ENCODE measurements at regions not wholly inside any gene's neighbourhood (a gene's known extent, or its start where the extent isn't known, plus 50 kb on each side); places are given as distances from the start of the nearest gene placed in this dataset.

DNA sequence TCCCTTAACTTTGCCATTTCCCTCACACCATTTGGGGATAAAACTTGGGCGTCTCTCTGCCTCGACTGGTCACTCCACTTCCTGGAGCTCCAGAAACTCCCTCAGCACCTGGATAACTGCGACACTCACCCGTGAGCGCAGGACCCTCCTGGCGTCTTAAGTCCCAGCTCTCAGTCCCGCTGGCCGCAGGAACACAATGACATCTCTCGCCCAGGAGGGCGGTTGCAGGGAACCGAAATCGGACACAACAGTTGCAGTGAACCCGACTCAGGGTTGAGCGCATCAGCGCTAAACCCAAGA is 370.9 kb upstream of the SMIM31 start (continued):
- TF ChIP-seq GABPA (IDR thresholded peaks at IDR 0.05 in 1 of 2, conservative IDR thresholded peaks at IDR 0.05 in 1 of 2), result no peak
- no peak for TF ChIP-seq NR2F2 (IDR thresholded peaks at IDR 0.05)

DNA sequence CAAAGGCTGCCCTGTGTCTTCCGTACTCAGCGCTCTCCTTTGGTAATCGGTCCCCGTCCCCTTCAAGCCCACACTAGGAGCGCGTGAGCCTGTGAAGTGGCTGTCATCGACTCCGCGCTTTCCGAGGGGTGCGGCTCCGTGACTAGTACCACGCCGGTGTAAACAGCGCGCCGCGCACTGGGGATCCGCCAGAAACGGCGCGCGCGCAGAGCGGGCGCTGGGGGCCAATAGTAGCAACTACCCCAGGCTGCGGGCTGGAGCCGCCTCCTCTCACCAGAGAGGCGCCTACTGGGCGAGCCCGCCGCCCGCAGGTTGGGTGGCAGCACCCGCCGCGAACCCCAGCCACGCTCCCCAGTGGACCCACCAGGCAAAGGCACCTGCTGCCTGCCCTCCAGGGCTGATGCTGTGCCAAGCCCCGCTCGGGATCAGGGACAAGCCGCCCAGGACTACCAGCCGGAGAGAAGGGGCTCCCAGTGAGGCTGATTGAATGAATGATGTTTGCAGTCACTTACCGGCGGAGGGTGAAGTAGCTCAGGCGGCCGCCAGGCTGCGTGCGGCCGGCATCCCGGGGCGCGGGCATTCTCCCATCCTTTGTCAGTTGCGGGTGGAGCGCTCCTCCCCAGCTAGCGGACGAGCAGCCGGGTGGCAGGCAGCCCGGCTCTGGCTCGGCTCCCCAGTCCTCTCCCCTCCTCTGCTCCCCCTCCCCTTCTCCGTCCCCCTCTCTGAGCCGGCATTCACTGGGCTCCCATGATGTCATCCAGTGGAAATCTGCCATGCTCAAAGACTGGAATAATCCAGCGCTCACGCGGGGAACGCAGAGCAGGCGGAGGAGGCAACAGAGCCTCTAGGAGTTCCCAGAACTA is 370.3 kb upstream of the SMIM31 start:
- no peak overlapping the region for H3K4me3 ChIP-seq (ENCODE audit: low read depth in 1 of 3, low read length in 3 of 3)
- no peak overlapping the region for H3K9ac ChIP-seq (ENCODE audit: low read depth in 1 of 2, low read length in 2 of 2)
- H3K27ac ChIP-seq (ENCODE audit: low read depth in 1 of 2, low read length in 2 of 2), result no peak overlapping the region
- H3K36me3 ChIP-seq (ENCODE audit: control insufficient read depth in 4 of 4, insufficient read depth in 3 of 4, low read depth in 1 of 4, low read length in 3 of 4), result no peaks in the 10 kb centered on the region
- DNase-seq (ENCODE audit: low spot score), result no peak
- 5% methylated on average over 65 of the region's 65 CpGs for WGBS
- peaks cover 0 to 7% (median 3%) of the 10 kb centered on the region in 4 donors for H3K4me1 ChIP-seq (ENCODE audit: control insufficient read depth in 4 of 4, insufficient read depth in 4 of 4, low read length in 3 of 4)
- TF ChIP-seq YY1 (IDR thresholded peaks at IDR 0.05), result no peak
- TF ChIP-seq, protein P1, sequence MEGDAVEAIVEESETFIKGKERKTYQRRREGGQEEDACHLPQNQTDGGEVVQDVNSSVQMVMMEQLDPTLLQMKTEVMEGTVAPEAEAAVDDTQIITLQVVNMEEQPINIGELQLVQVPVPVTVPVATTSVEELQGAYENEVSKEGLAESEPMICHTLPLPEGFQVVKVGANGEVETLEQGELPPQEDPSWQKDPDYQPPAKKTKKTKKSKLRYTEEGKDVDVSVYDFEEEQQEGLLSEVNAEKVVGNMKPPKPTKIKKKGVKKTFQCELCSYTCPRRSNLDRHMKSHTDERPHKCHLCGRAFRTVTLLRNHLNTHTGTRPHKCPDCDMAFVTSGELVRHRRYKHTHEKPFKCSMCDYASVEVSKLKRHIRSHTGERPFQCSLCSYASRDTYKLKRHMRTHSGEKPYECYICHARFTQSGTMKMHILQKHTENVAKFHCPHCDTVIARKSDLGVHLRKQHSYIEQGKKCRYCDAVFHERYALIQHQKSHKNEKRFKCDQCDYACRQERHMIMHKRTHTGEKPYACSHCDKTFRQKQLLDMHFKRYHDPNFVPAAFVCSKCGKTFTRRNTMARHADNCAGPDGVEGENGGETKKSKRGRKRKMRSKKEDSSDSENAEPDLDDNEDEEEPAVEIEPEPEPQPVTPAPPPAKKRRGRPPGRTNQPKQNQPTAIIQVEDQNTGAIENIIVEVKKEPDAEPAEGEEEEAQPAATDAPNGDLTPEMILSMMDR (IDR thresholded peaks at IDR 0.05; ENCODE audit: low read depth, low read length, missing input control), result no peak
- no peak for TF ChIP-seq FOXA1 (IDR thresholded peaks at IDR 0.05)
- no peak for TF ChIP-seq GABPA (IDR thresholded peaks at IDR 0.05 in 1 of 2, conservative IDR thresholded peaks at IDR 0.05 in 1 of 2)
- TF ChIP-seq TAF1 (conservative IDR thresholded peaks at IDR 0.05), result no peak
- TF ChIP-seq HNF4G (IDR thresholded peaks at IDR 0.05), result no peak
- TF ChIP-seq HNF4A (conservative IDR thresholded peaks at IDR 0.05), result no peak
- TF ChIP-seq JUND (IDR thresholded peaks at IDR 0.05), result no peak
- TF ChIP-seq, protein P2, sequence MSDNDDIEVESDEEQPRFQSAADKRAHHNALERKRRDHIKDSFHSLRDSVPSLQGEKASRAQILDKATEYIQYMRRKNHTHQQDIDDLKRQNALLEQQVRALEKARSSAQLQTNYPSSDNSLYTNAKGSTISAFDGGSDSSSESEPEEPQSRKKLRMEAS (IDR thresholded peaks at IDR 0.05), result no peak
- TF ChIP-seq SP1 (IDR thresholded peaks at IDR 0.05), result no peak
- TF ChIP-seq, protein P3, sequence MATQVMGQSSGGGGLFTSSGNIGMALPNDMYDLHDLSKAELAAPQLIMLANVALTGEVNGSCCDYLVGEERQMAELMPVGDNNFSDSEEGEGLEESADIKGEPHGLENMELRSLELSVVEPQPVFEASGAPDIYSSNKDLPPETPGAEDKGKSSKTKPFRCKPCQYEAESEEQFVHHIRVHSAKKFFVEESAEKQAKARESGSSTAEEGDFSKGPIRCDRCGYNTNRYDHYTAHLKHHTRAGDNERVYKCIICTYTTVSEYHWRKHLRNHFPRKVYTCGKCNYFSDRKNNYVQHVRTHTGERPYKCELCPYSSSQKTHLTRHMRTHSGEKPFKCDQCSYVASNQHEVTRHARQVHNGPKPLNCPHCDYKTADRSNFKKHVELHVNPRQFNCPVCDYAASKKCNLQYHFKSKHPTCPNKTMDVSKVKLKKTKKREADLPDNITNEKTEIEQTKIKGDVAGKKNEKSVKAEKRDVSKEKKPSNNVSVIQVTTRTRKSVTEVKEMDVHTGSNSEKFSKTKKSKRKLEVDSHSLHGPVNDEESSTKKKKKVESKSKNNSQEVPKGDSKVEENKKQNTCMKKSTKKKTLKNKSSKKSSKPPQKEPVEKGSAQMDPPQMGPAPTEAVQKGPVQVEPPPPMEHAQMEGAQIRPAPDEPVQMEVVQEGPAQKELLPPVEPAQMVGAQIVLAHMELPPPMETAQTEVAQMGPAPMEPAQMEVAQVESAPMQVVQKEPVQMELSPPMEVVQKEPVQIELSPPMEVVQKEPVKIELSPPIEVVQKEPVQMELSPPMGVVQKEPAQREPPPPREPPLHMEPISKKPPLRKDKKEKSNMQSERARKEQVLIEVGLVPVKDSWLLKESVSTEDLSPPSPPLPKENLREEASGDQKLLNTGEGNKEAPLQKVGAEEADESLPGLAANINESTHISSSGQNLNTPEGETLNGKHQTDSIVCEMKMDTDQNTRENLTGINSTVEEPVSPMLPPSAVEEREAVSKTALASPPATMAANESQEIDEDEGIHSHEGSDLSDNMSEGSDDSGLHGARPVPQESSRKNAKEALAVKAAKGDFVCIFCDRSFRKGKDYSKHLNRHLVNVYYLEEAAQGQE (IDR thresholded peaks at IDR 0.05), result no peak
- no peak for TF ChIP-seq FOXA2 (IDR thresholded peaks at IDR 0.05)
- TF ChIP-seq RXRA (IDR thresholded peaks at IDR 0.05), result no peak
- TF ChIP-seq NR2F2 (IDR thresholded peaks at IDR 0.05), result no peak
- TF ChIP-seq, protein P4, sequence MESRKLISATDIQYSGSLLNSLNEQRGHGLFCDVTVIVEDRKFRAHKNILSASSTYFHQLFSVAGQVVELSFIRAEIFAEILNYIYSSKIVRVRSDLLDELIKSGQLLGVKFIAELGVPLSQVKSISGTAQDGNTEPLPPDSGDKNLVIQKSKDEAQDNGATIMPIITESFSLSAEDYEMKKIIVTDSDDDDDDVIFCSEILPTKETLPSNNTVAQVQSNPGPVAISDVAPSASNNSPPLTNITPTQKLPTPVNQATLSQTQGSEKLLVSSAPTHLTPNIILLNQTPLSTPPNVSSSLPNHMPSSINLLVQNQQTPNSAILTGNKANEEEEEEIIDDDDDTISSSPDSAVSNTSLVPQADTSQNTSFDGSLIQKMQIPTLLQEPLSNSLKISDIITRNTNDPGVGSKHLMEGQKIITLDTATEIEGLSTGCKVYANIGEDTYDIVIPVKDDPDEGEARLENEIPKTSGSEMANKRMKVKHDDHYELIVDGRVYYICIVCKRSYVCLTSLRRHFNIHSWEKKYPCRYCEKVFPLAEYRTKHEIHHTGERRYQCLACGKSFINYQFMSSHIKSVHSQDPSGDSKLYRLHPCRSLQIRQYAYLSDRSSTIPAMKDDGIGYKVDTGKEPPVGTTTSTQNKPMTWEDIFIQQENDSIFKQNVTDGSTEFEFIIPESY (IDR thresholded peaks at IDR 0.05), result no peak
- TF ChIP-seq RAD21 (IDR thresholded peaks at IDR 0.05), result no peak
- TF ChIP-seq, protein P5, sequence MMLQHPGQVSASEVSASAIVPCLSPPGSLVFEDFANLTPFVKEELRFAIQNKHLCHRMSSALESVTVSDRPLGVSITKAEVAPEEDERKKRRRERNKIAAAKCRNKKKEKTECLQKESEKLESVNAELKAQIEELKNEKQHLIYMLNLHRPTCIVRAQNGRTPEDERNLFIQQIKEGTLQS (IDR thresholded peaks at IDR 0.05), result no peak
- no peak for TF ChIP-seq EGR1 (IDR thresholded peaks at IDR 0.05; ENCODE audit: low read depth in 2 of 2)
- no peaks in the 10 kb centered on the region for H3K9me3 ChIP-seq (ENCODE audit: control insufficient read depth in 4 of 4, low read length in 3 of 4)
- H3K27me3 ChIP-seq (ENCODE audit: control insufficient read depth in 4 of 4, insufficient read depth in 4 of 4, low read length in 3 of 4), result peaks cover 0 to 10% (median 0%) of the 10 kb centered on the region in 4 donors

Data from liver (tissue), 8 donors.